DND-41 (cell line): ENCODE measurements at regions not wholly inside any gene's neighbourhood (a gene's known extent, or its start where the extent isn't known, plus 50 kb on each side); places are given as distances from the start of the nearest gene placed in this dataset.

Experiments
- CTCF ChIP-seq: IDR thresholded peaks from 2 replicates; pipeline ENCODE4 v1.5.1; 2012; ENCODE audit warnings: borderline replicate concordance, low read length, moderate library complexity, mild to moderate bottlenecking; ENCODE audit not compliant: poor library complexity, severe bottlenecking; ENCODE audit errors: extremely low read depth
- EZH2 ChIP-seq: IDR thresholded peaks from 3 replicates; pipeline ENCODE4 v1.6.1; 2012; ENCODE audit warnings: borderline replicate concordance, low read depth, mild to moderate bottlenecking, moderate library complexity, low read length, inconsistent platforms; ENCODE audit not compliant: severe bottlenecking

- TF ChIP-seq EZH2 = no peak
- TF ChIP-seq CTCF = no peak
Measured at GRCh38 chr5:89613222-89613956, 730.4 kb upstream of the MEF2C start.
